Skeletal muscle cell (primary cell): ENCODE measurements at regions not wholly inside any gene's neighbourhood (a gene's known extent, or its start where the extent isn't known, plus 50 kb on each side); places are given as distances from the start of the nearest gene placed in this dataset.
"Not testable (repeated sequence)": the region's sequence is repeated elsewhere in the genome, so short reads cannot be mapped to it uniquely, and the experiment has no call there.

ENCODE experiments used
- DNase-seq: peaks from one replicate; pipeline ENCODE4 v3.0.0-alpha.2; 2010; ENCODE audit warnings: low read depth
- H3K4me3 ChIP-seq: 2 replicates; pipeline ENCODE4 v1.5.1; 2011; ENCODE audit warnings: low read depth, mild to moderate bottlenecking, control low read depth, low read length, moderate library complexity

DNA sequence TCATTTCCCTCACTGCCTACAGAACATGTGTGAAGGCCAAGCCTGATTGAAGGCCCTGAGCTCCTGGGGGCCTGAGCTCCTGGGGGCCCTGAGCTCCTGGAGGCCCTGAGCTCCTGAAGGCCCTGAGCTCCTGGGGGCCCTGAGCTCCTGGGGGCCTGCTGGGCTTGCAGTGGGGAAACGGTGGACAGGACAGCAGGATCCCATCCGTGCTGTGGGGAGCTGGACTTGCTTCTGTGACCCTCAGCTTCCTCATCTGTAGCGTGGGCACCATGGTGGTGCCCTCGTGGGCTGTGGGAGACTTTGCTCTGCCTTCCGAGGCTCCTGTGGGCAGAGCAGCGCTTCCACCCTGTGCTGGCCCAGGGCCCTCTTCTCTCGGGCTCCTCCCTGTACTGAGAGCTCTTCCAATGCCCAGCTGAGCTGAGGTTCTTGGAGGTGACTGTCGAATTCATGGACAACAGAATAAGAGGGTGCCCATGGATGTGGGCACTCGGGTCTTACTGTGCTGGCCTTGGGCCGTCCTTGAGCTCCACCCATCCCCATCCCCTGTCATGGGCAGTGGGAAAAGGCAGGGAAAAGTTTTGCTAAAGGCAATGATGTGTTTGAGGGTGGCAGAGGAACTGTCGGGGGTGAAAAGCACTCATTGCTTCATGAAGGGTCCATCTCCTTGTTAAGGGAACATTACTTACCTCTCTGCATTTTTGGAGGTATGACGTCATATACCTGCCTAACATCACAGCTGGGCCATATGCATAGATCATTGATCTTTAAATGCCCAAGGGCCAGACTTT, 786.7 kb downstream of the TBC1D22A start:
- no peak for DNase-seq
- no peak overlapping the region for H3K4me3 ChIP-seq

DNA sequence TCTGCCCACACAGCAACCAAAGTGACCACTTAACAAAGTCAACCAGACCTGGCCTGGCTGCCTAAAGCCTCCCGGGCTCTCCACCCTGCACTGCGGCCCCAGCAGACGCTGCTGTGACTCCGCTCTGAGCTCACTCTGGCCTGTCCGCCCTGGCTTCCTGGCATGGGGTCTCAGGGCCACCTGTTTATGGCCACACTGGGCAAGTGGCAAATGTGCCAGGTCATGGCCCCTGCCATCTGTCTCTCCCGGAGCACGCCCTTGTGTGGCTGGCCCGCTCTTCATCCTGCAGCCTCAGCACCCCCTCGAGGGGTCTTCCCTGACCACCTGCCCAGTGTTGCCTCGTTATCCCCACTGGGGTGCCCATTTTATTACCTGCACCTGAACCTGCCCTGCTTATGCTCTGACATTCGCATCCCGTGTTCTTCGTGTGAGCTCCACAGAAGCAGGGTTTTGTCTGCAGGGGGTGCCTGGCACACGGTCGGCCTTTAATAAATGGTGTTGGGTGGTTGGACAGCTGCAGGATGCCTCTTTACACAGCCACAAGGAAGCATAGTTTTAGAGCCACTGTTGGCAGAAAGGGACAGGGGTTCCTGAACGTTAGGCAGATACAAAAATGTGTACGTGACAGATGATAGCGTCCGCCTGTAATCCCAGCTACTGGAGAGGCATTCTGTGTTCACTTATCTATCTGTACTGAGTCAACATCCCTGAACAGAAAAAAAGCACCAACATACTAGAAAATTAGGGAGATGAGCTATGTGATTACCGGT, 785.6 kb downstream of the TBC1D22A start:
- no peak overlapping the region for H3K4me3 ChIP-seq
- DNase-seq, result no peak

DNA sequence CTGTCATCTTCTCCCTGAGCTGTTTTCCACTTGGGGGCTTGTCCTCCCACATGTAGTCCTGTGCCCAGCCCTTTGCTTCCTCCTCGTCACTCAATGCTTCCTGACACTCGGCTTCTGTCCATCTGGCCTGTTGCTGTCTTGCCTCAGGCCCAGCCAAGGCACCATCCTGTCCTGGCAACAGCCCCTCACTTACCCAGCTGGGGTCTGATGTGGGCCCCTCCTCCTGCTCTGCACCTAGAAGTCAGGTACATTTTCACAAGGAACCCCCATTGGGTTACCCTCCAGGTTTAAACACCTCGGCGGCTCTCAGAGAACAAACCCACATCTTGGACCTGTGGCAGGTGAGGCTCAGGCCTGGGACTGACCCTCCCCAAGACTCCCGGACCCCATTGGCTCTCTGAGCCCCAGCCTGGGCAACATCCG, 784.8 kb downstream of the TBC1D22A start:
- no peak for DNase-seq
- no peak overlapping the region for H3K4me3 ChIP-seq

DNA sequence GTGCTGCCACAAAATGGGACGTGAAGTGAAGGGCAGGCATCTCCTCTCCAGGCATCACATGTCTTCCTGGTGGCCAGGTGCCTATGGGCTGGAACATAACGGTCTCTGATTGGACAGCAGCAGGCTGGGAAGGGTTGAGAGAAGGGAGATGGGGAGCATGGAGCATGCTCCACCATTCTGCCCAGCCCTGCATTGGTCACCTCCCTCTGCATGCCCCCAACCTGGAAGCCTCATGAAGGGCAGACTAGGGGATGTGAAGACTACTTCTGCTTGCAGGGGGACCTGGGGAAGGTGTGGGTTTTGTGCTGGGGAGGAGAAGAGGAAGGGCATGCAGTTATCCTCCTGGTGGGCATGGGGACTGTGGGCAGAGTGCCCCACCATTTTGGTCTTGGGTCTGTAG, 782.2 kb downstream of the TBC1D22A start:
- DNase-seq, result no peak
- no peak overlapping the region for H3K4me3 ChIP-seq

GRCh38 chr22:47543447-47543846, 781.0 kb downstream of the TBC1D22A start:
- no peak overlapping the region for H3K4me3 ChIP-seq
- no peak for DNase-seq

DNA sequence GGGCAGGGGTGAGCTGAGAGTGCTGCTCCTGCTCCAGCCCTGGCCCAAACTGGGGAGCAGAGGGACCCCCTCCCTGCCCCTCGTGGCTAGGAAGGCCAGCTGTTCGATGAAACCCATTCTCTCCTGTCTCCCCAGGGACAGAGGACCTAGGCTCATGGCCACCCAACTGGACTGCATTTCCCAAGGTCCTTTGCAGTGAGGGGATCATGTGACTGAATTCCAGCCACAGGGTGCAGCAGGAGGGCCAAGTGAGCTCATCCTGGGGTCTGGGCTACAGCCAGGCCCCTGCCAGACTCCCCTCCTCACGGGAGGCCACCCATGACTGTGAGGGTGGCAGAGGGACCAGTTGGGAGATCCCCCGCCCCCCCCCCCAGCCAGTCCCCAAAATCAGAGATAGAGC, 777.6 kb downstream of the TBC1D22A start:
- DNase-seq, result no peak
- no peak overlapping the region for H3K4me3 ChIP-seq

GRCh38 chr22:47539374-47539773, 776.9 kb downstream of the TBC1D22A start:
- H3K4me3 ChIP-seq, result no peak overlapping the region
- DNase-seq, result no peak

- no peak for DNase-seq
Measured at GRCh38 chr22:47535681-47536080, 773.2 kb downstream of the TBC1D22A start.

DNA sequence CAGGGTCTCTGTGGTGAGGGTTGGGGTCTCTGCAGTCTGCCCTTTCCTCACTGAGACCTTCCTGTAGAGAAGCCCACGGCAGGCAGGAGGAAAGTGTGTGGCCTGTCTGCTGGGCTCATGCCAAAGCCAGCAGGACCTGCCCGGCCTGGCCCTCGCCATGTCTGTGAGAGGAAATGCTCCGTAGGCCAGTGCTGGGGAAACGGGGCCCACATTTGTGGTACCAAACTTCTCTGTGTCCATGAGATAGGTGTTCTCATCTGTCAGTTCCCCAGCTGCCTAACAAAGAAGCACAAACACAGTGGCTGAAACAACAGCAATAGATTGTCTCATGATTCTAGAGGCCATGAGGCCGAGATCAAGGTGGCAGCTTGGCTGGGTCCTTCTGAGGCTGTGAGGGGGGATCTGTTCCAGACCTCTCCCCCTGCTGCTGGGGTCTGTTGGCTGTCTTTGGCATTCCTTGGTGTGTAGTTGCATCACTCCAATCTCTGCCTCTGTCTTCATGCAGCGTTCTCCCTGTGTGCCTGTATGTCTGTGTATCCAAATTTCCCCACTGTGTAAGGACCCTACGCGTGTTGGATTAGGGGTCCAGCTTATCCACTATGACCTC, 772.5 kb downstream of the TBC1D22A start:
- DNase-seq, result no peak
- H3K4me3 ChIP-seq, result no peak overlapping the region

More at GRCh38 chr22:47535681-47536080, 773.2 kb downstream of the TBC1D22A start:
- no peak overlapping the region for H3K4me3 ChIP-seq

DNA sequence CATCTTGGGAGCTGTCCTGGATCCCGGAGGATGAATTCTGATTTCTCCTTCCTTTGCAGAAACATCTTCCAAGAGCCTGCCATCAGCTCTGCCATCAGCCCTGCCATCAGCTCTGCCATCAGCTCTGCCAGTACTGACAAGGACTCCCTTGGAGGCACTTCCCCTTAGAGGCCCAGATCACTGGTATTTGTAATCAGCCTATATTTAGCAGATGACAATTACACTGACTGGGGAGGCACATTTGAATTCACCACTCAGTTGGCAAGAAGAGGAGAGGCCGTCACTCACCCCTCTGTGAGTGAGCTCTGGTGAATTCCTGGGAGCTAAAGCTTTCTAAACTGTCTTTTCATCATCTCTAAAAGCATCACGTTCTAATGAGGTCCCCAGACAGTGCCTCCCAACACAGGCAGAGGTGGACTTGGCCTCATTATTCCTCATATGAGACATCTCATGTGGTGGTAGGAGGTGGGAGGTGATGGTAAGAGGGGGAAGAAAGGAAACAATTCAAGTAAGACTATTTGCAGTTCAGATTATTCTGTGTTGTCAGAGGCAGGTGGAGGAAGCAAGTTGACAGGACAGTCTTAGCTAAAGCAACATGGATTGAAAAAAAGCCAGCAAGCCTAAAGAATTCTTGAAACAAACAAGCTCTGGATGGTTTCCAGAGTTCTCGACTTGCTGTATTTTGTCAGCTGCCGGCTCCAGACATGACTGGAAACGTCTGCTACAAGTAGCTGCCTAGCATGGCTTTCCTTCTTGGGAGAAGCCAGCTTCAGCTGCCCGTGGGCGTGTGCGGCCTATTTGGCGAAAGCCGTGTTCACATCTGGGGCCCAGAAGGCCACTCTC, 771.7 kb downstream of the TBC1D22A start:
- H3K4me3 ChIP-seq, result no peak overlapping the region
- no peak for DNase-seq

GRCh38 chr22:47517062-47517461, 754.6 kb downstream of the TBC1D22A start:
- no peak overlapping the region for H3K4me3 ChIP-seq
- no peak for DNase-seq

DNA sequence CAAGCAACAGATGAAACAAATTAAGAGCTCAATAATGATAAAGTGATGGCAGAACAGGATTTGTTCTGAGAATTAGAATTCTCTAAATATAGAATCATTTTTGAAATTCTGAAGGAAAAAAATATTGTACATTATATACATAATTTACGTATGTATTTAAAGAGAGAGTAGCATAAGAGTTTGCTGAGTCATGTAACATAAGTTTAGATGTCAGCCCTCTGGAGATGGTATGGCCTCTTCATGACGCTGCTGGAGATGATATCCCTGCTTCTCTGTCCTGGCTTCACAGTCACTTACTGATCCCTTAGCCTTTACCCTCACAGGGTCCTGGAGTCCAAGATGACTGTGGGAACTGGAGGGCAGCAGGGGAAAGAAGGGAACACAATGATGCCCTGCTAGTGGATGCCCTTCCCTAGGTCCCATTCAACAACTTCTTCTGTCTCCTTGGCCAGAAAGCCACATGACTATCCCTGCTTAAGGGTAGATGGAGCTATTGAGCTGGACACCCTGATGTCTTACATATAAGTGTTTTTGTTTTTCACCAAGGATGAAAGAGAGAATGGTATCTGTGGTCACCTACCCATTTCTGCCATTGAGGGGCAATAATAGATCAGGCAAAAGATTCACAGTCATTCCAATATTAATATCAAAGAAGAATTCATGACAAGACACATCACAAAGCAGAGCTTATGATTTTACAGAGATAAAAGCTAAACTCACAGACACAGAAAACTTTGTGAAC, 753.1 kb downstream of the TBC1D22A start:
- no peak for DNase-seq
- no peak overlapping the region for H3K4me3 ChIP-seq

DNA sequence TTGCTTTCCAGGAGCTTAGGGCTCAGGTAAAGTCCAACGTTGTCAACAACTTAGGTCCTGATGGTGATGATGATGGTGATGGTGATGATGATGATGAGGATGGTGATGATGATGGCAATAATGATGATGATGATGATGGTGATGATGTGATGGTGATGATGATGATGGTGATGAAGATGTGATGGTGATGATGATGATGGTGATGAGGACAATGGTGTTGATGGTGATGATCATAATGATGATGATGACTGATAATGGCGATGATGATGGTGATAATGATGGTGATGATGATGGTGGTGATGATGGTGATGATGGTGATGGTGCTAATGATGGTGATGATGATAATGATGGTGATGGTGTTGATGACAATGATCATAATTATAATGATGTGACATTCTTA, 750.2 kb downstream of the TBC1D22A start:
- DNase-seq, result no peak
- no peak overlapping the region for H3K4me3 ChIP-seq

- no peak for DNase-seq
Measured at GRCh38 chr22:47504962-47505361, 742.5 kb downstream of the TBC1D22A start.

GRCh38 chr22:47498969-47499495, 736.6 kb downstream of the TBC1D22A start:
- no peak overlapping the region for H3K4me3 ChIP-seq
- no peak for DNase-seq

More at GRCh38 chr22:47504962-47505361, 742.5 kb downstream of the TBC1D22A start:
- no peak overlapping the region for H3K4me3 ChIP-seq

- no peak for DNase-seq
- no peak overlapping the region for H3K4me3 ChIP-seq
Measured at GRCh38 chr22:47497666-47498065, 735.2 kb downstream of the TBC1D22A start.

DNA sequence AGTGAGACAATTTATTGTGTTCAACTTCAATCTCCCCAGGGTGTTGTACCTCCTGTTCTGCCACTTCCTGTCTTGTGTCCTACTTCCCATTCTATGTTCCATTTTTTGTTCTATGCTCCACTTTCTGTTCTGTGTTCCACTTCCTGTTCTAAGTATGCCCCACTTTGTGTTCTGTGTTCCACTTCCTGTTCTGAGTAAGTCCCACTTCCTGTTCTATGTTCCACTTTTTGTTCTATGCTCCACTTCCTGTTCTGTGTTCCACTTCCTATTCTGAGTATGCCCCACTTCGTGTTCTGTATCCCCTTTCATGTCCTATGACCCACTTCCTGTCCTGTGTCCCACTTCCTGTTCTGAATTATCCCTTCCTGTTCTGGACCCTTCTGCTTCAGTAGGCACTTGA, 732.7 kb downstream of the TBC1D22A start:
- DNase-seq, result no peak
- H3K4me3 ChIP-seq, result no peak overlapping the region

DNA sequence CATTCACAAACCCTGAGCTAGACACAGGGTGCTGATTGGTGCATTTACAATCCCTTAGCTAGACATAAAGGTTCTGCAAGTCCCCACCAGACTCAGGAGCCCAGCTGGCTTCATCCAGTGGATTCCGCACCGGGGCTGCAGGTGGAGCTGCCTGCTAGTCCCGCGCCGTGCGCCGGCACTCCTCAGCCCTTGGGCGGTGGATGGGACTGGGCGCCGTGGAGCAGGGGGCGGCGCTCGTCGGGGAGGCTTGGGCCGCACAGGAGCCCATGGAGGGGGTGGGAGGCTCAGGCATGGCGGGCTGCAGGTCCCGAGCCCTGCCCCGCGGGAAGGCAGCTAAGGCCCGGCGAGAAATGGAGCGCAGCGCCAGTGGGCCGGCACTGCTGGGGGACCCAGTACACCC, 725.7 kb downstream of the TBC1D22A start:
- H3K4me3 ChIP-seq, DNase-seq: not testable (repeated sequence)
